Body of pancreas (tissue), 4 donors: ENCODE measurements at regions not wholly inside any gene's neighbourhood (a gene's known extent, or its start where the extent isn't known, plus 50 kb on each side); places are given as distances from the start of the nearest gene placed in this dataset.

Source experiments
- CTCF ChIP-seq, 7 experiments: fragments of 450-650 bp in 4 of 7; fragments of 200-600 bp in 3 of 7; sonication (generic) in 3 of 7; IDR thresholded peaks; one replicate each; pipeline ENCODE4 v1.5.1; 2016 to 2019; ENCODE audit warnings: antibody characterized with exemption in 7 of 7
- POLR2A ChIP-seq, 3 donors: fragments of 450-650 bp; IDR thresholded peaks; one replicate each; pipeline ENCODE4 v1.6.1; 2016; ENCODE audit warnings: antibody characterized with exemption in 3 of 3, mild to moderate bottlenecking in 2 of 3

- no peak for TF ChIP-seq POLR2A (IDR thresholded peaks at IDR 0.05)
- no peak for TF ChIP-seq CTCF (IDR thresholded peaks at IDR 0.05)
Measured at GRCh38 chr11:112403432-112403831, 142.8 kb upstream of the PLET1 start.
